Vagina (tissue), 2 donors: ENCODE measurements at regions not wholly inside any gene's neighbourhood (a gene's known extent, or its start where the extent isn't known, plus 50 kb on each side); places are given as distances from the start of the nearest gene placed in this dataset.

Experiments
- DNase-seq, 2 donors: peaks; one replicate each; pipeline ENCODE4 v3.0.0-alpha.2; 2017; ENCODE audit errors: extremely low spot score in 2 of 2
- H3K27ac ChIP-seq: fragments of 200-600 bp; sonication (generic); one replicate; pipeline ENCODE4 v1.5.1; 2019
- H3K27me3 ChIP-seq: fragments of 200-600 bp; sonication (generic); one replicate; pipeline ENCODE4 v1.5.1; 2019
- H3K36me3 ChIP-seq, 2 donors: fragments of 200-600 bp; sonication (generic); one replicate each; pipeline ENCODE4 v1.5.1; 2017 to 2019
- H3K4me1 ChIP-seq: fragments of 200-600 bp; sonication (generic); one replicate; pipeline ENCODE4 v1.5.1; 2019
- H3K4me3 ChIP-seq, 2 donors: fragments of 200-600 bp; sonication (generic); 1 replicate in 1 of 2; 2 replicates in 1 of 2; pipeline ENCODE4 v1.5.1; 2016 to 2019
- H3K9me3 ChIP-seq: fragments of 200-600 bp; sonication (generic); one replicate; pipeline ENCODE4 v1.5.1; 2019
- POLR2A ChIP-seq, 2 donors: fragments of 450-650 bp; IDR thresholded peaks; one replicate each; pipeline ENCODE4 v1.6.1; 2017; ENCODE audit warnings: antibody characterized with exemption in 2 of 2, mild to moderate bottlenecking in 2 of 2, moderate library complexity in 2 of 2
- POLR2AphosphoS5 ChIP-seq, 2 donors: sonication (generic); formaldehyde crosslinking; IDR thresholded peaks; one replicate each; pipeline ENCODE4 v1.9.0; 2017; ENCODE audit warnings: antibody characterized with exemption in 2 of 2, mild to moderate bottlenecking in 2 of 2, low read depth in 1 of 2; ENCODE audit not compliant: insufficient read depth in 1 of 2
- intact Hi-C: fragments of 100-400 bp; cut with DNase I; formaldehyde crosslinking; loops from one replicate; pipeline ENCODE4 v1.15.1; 2023
- TF ChIP-seq, protein P1 (sequence below), 3 experiments: fragments of 450-650 bp in 2 of 3; fragments of 200-600 bp in 1 of 3; sonication (generic) in 1 of 3; IDR thresholded peaks; one replicate each; pipeline ENCODE4 v1.5.1; 2017 to 2019; ENCODE audit warnings: antibody characterized with exemption in 3 of 3, mild to moderate bottlenecking in 2 of 3, moderate library complexity in 2 of 3

DNA sequence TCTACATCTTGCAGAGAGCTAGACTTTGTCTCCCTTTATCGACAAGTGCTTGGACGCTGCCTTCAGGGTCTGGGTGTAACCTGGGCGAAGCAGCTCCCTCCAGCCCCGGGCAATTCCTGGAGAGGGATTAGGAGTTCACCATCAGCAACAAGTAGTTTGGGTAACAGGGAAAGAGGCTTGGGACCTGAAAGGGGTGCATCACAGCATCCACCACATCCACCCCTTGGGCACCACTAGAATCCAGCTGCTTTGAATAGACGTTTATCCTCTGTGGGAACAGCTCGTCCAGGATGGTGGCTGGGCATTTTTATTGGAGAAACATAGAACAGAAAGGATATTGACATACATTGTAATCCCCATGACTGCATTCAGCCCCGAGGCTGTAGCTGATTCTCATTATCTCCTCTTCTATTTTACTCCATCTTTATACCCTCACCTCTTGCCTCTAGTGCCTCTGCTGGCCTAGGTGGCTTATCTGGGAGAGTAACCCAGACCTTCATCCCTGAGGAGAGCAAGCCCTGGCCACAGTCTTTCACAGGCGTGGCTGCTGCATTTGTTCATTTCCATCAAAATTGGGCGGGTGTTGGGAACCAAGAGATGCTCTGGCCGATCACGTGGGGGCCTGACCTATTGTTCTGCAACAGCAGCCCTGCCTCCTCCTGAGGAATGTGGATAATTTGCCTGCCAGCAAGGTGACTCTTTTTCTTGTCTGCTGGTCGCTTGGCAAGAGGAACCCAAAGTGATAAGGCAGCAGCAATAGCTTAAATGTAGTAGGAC is 109.2 kb upstream of the RALGAPA2 start:
- no peaks in the 10 kb centered on the region for H3K4me1 ChIP-seq
- H3K4me3 ChIP-seq = no peak overlapping the region
- no peaks in the 10 kb centered on the region for H3K27me3 ChIP-seq
- no peak overlapping the region for H3K27ac ChIP-seq
- DNase-seq = no peak
- no peaks in the 10 kb centered on the region for H3K9me3 ChIP-seq
- no peaks in the 10 kb centered on the region for H3K36me3 ChIP-seq
- intact Hi-C loops = no loop called here
- TF ChIP-seq, protein P1, sequence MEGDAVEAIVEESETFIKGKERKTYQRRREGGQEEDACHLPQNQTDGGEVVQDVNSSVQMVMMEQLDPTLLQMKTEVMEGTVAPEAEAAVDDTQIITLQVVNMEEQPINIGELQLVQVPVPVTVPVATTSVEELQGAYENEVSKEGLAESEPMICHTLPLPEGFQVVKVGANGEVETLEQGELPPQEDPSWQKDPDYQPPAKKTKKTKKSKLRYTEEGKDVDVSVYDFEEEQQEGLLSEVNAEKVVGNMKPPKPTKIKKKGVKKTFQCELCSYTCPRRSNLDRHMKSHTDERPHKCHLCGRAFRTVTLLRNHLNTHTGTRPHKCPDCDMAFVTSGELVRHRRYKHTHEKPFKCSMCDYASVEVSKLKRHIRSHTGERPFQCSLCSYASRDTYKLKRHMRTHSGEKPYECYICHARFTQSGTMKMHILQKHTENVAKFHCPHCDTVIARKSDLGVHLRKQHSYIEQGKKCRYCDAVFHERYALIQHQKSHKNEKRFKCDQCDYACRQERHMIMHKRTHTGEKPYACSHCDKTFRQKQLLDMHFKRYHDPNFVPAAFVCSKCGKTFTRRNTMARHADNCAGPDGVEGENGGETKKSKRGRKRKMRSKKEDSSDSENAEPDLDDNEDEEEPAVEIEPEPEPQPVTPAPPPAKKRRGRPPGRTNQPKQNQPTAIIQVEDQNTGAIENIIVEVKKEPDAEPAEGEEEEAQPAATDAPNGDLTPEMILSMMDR (IDR thresholded peaks at IDR 0.05) = no peak

DNA sequence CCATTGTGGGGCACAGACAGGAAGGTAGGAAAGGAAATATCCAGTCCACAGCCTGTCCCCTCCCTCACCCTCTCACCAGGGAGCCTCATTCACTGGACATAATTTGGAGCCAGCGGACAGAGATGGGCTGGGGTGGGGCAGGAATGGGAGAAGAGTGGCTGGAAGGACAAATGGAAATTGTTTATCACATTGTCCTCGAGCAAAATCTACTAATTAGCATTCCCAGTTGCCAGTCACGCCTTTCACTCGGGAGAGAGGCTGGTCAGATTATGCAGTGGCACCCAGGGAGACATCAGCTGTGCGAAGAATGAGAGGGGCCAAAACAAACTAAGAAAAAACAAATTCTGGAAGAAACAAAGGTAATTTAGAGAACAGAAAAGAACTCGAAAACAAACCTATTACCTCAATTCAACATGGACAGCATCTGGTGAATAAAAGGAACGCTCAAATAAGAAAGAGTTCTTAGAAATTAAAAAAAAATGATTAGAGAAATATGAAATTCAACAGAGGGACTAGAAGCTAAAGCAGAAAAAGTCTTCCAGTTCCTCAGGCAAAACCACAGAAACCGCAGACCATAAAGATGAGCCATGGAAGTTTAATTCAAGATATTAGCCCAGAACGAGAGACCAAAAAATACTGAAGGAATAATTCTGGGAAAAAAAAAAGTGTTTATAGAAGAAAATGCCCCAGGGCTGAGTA is 108.5 kb upstream of the RALGAPA2 start:
- Histone ChIP-seq H3K27ac (no peak overlapping the region), H3K27me3 (no peaks in the 10 kb centered on the region), H3K36me3 (no peaks in the 10 kb centered on the region), H3K4me3 (no peak overlapping the region), H3K4me1 (no peaks in the 10 kb centered on the region), H3K9me3 (no peaks in the 10 kb centered on the region)
- intact Hi-C loops = no loop called here
- no peak for DNase-seq
- no peak for TF ChIP-seq POLR2AphosphoS5 (IDR thresholded peaks at IDR 0.05; ENCODE audit: insufficient read depth in 1 of 2, low read depth in 1 of 2)
- TF ChIP-seq, protein P1 (IDR thresholded peaks at IDR 0.05) = no peak
- TF ChIP-seq POLR2A (IDR thresholded peaks at IDR 0.05) = no peak

- intact Hi-C loops = no loop called here
These were observed 107.7 kb upstream of the RALGAPA2 start for GRCh38 chr20:20820104-20820503.

GRCh38 chr20:20816969-20817755 is 104.7 kb upstream of the RALGAPA2 start:
- no peak overlapping the region for H3K27ac ChIP-seq
- no peak for TF ChIP-seq POLR2A (IDR thresholded peaks at IDR 0.05)
- TF ChIP-seq, protein P1 (IDR thresholded peaks at IDR 0.05) = no peak
- TF ChIP-seq POLR2AphosphoS5 (IDR thresholded peaks at IDR 0.05; ENCODE audit: insufficient read depth in 1 of 2, low read depth in 1 of 2) = no peak
- H3K4me1 ChIP-seq = no peaks in the 10 kb centered on the region

More at GRCh38 chr20:20820104-20820503, 107.7 kb upstream of the RALGAPA2 start:
- no peaks in the 10 kb centered on the region for H3K9me3 ChIP-seq
- no peak overlapping the region for H3K4me3 ChIP-seq
- no peaks in the 10 kb centered on the region for H3K36me3 ChIP-seq
- H3K27ac ChIP-seq = no peak overlapping the region
- no peak for DNase-seq
- H3K27me3 ChIP-seq = no peaks in the 10 kb centered on the region
- no peaks in the 10 kb centered on the region for H3K4me1 ChIP-seq
- TF ChIP-seq POLR2A (IDR thresholded peaks at IDR 0.05) = no peak
- TF ChIP-seq, protein P1 (IDR thresholded peaks at IDR 0.05) = no peak
- TF ChIP-seq POLR2AphosphoS5 (IDR thresholded peaks at IDR 0.05; ENCODE audit: insufficient read depth in 1 of 2, low read depth in 1 of 2) = no peak

More at GRCh38 chr20:20816969-20817755, 104.7 kb upstream of the RALGAPA2 start:
- H3K36me3 ChIP-seq = no peaks in the 10 kb centered on the region
- DNase-seq = no peak
- no peaks in the 10 kb centered on the region for H3K9me3 ChIP-seq
- intact Hi-C loops = no loop called here
- no peak overlapping the region for H3K4me3 ChIP-seq
- H3K27me3 ChIP-seq = no peaks in the 10 kb centered on the region
